H1 (cell line): ENCODE measurements at regions not wholly inside any gene's neighbourhood (a gene's known extent, or its start where the extent isn't known, plus 50 kb on each side); places are given as distances from the start of the nearest gene placed in this dataset.

Source experiments
- ASH2L ChIP-seq: fragments of 200-600, 300-600 bp; sonication (generic); IDR thresholded peaks from one replicate; pipeline ENCODE4 v1.7.1; 2017; ENCODE audit warnings: low read length
- EP300 ChIP-seq, 2 experiments: IDR thresholded peaks; 1 replicate in 1 of 2; 2 replicates in 1 of 2; pipeline ENCODE4 v1.6.1; 2011 to 2012; ENCODE audit warnings: low read depth in 2 of 2, low read length in 2 of 2, mild to moderate bottlenecking in 2 of 2, borderline replicate concordance in 1 of 2, inconsistent platforms in 1 of 2, moderate library complexity in 1 of 2
- JUN ChIP-seq: IDR thresholded peaks from 2 replicates; pipeline ENCODE4 v1.6.1; 2011; ENCODE audit warnings: low read depth, mild to moderate bottlenecking, improper control_type of control experiment, low read length

GRCh38 chr9:2464624-2465023, 157.0 kb upstream of the VLDLR start:
- no peak for TF ChIP-seq JUN
- TF ChIP-seq ASH2L, result no peak
- TF ChIP-seq EP300 (IDR thresholded peaks at IDR 0.05; ENCODE audit: borderline replicate concordance in 1 of 2, low read depth in 2 of 2, low read length in 2 of 2), result no peak
